PC-3 (cell line): ENCODE measurements at regions not wholly inside any gene's neighbourhood (a gene's known extent, or its start where the extent isn't known, plus 50 kb on each side); places are given as distances from the start of the nearest gene placed in this dataset.

ENCODE experiments used
- ATAC-seq: fragments of 200-7000 bp; cut with Tn5 transposase; 2 replicates; pipeline ENCODE4 v1.9.1; 2020; ENCODE audit warnings: mild to moderate bottlenecking, moderate library complexity
- BruUV-seq: library from RNA; stranded (reverse); fragments of 400-500 nt; replicated peaks from 2 replicates; lab custom pipeline; 2021; lab: Mats Ljungman, UMichigan
- CTCF ChIA-PET: fragments of 300-600 bp; sonication (Branson Sonifier 250); formaldehyde crosslinking; loops from one replicate; lab custom pipeline; 2022; ENCODE audit warnings: antibody characterized with exemption; lab: Charles Lee
- POLR2A ChIA-PET: fragments of 300-600 bp; sonication (Branson Sonifier 250); formaldehyde crosslinking; loops from one replicate; lab custom pipeline; 2022; ENCODE audit warnings: antibody characterized with exemption; ENCODE audit not compliant: unreplicated experiment; lab: Charles Lee
- DNase-seq: peaks from one replicate; pipeline ENCODE4 v3.0.0-alpha.2; 2015
- H2AFZ ChIP-seq: fragments of 300-600 bp; sonication (generic); 2 replicates; pipeline ENCODE4 v1.6.0; 2016; ENCODE audit warnings: antibody characterized with exemption, low read length
- H3F3A ChIP-seq: fragments of 300-600 bp; sonication (generic); one replicate; pipeline ENCODE4 v1.6.0; 2017; ENCODE audit warnings: antibody characterized with exemption, low read length, control low read depth, mild to moderate bottlenecking; ENCODE audit not compliant: unreplicated experiment
- H3K27ac ChIP-seq: fragments of 300-600 bp; sonication (generic); 2 replicates; pipeline ENCODE4 v1.5.1; 2016; ENCODE audit warnings: mild to moderate bottlenecking, low read length
- H3K27me3 ChIP-seq: fragments of 300-600 bp; sonication (generic); 2 replicates; pipeline ENCODE4 v1.6.1; 2016; ENCODE audit warnings: low read length, mixed read lengths
- H3K36me3 ChIP-seq: fragments of 300-600 bp; sonication (generic); 2 replicates; pipeline ENCODE4 v1.6.1; 2016; ENCODE audit warnings: low read depth, mixed run types, low read length, mixed read lengths
- H3K4me1 ChIP-seq: fragments of 300-600 bp; sonication (generic); 2 replicates; pipeline ENCODE4 v1.5.1; 2016; ENCODE audit warnings: low read length; ENCODE audit not compliant: insufficient read depth
- H3K4me2 ChIP-seq: fragments of 300-600 bp; sonication (generic); 2 replicates; pipeline ENCODE4 v1.6.0; 2016; ENCODE audit warnings: low read length
- H3K4me3 ChIP-seq: fragments of 300-600 bp; sonication (generic); 2 replicates; pipeline ENCODE4 v1.5.1; 2016; ENCODE audit warnings: mild to moderate bottlenecking, low read length, mixed read lengths
- H3K79me2 ChIP-seq: fragments of 300-600 bp; sonication (generic); 2 replicates; pipeline ENCODE4 v1.6.1; 2017; ENCODE audit warnings: low read length, mixed read lengths
- H3K9ac ChIP-seq: fragments of 300-600 bp; sonication (generic); 2 replicates; pipeline ENCODE4 v1.6.0; 2016; ENCODE audit warnings: mild to moderate bottlenecking, low read length
- H3K9me2 ChIP-seq: fragments of 300-600 bp; sonication (generic); replicated peaks from 2 replicates; pipeline ENCODE4 v1.6.1; 2016; ENCODE audit warnings: mixed run types, low read length, mixed read lengths
- H3K9me3 ChIP-seq: fragments of 300-600 bp; sonication (generic); 2 replicates; pipeline ENCODE4 v1.6.1; 2016; ENCODE audit warnings: low read length, mixed read lengths
- H4K20me1 ChIP-seq: fragments of 300-600 bp; sonication (generic); 2 replicates; pipeline ENCODE4 v1.6.1; 2016; ENCODE audit warnings: low read length, mixed read lengths
- EZH2 ChIP-seq: fragments of 300-600 bp; sonication (generic); IDR thresholded peaks from one replicate; pipeline ENCODE4 v1.6.1; 2017; ENCODE audit warnings: antibody characterized with exemption, mild to moderate bottlenecking, low read length; ENCODE audit not compliant: unreplicated experiment
- EZH2phosphoT487 ChIP-seq: fragments of 300-600 bp; sonication (generic); IDR thresholded peaks from 2 replicates; pipeline ENCODE4 v1.6.1; 2018; ENCODE audit warnings: mild to moderate bottlenecking, antibody characterized with exemption, low read length, borderline replicate concordance
- intact Hi-C: fragments of 100-400 bp; cut with micrococcal nuclease; formaldehyde crosslinking; loops from 2 replicates; pipeline ENCODE4 v1.9.0; 2023
- TF ChIP-seq, protein P1 (sequence below): fragments of 300-600 bp; sonication (generic); conservative IDR thresholded peaks from 2 replicates; pipeline ENCODE4 v1.5.1; 2017; ENCODE audit warnings: antibody characterized with exemption, low read depth, mild to moderate bottlenecking, low read length

DNA sequence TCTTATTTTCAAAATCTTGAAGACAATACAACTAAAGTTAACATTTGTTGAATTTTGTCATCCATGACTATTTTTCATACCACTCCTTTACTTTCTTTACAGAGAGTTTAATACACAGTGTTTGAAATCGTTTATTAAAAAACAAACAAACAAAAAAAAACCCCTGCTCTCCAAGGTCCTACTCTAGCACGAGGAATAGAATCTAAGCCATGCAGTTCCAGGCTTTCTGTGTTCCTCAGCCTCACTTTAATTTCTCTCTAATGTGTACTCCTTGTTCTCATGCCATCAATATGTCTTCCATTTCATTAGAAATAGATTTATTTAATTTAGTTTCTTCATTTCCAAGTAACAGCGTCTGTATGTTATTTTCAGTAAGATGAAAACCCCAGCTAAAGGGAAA lies 381.2 kb upstream of the MC4R start:
- CTCF ChIA-PET = interaction anchor here (0.7 kb wide), 1 partner anchor 547 kb away, joined by 4 read pairs; no protein-coding TSS in a partner anchor
- intact Hi-C loops = no loop called here
- Histone ChIP-seq H3K4me1 (no peaks in the 10 kb centered on the region), H3K4me3 (no peak overlapping the region), H2AFZ (no peak overlapping the region), H4K20me1 (no peaks in the 10 kb centered on the region), H3K9me2 (no peaks in the 10 kb centered on the region), H3K9me3 (no peaks in the 10 kb centered on the region), H3K27ac (no peak overlapping the region), H3K27me3 (peaks cover 41% of the 10 kb centered on the region), H3K79me2 (no peaks in the 10 kb centered on the region), H3K36me3 (no peaks in the 10 kb centered on the region), H3K4me2 (no peak overlapping the region), H3K9ac (no peak overlapping the region), H3F3A (no peaks in the 10 kb centered on the region)
- POLR2A ChIA-PET = no interaction called here
- ATAC-seq = no peak
- TF ChIP-seq EZH2 (no peak), EZH2phosphoT487 (no peak)
- TF ChIP-seq, protein P1, sequence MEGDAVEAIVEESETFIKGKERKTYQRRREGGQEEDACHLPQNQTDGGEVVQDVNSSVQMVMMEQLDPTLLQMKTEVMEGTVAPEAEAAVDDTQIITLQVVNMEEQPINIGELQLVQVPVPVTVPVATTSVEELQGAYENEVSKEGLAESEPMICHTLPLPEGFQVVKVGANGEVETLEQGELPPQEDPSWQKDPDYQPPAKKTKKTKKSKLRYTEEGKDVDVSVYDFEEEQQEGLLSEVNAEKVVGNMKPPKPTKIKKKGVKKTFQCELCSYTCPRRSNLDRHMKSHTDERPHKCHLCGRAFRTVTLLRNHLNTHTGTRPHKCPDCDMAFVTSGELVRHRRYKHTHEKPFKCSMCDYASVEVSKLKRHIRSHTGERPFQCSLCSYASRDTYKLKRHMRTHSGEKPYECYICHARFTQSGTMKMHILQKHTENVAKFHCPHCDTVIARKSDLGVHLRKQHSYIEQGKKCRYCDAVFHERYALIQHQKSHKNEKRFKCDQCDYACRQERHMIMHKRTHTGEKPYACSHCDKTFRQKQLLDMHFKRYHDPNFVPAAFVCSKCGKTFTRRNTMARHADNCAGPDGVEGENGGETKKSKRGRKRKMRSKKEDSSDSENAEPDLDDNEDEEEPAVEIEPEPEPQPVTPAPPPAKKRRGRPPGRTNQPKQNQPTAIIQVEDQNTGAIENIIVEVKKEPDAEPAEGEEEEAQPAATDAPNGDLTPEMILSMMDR = no peak
- no peak for DNase-seq
- BruUV-seq = no TSS peak

DNA sequence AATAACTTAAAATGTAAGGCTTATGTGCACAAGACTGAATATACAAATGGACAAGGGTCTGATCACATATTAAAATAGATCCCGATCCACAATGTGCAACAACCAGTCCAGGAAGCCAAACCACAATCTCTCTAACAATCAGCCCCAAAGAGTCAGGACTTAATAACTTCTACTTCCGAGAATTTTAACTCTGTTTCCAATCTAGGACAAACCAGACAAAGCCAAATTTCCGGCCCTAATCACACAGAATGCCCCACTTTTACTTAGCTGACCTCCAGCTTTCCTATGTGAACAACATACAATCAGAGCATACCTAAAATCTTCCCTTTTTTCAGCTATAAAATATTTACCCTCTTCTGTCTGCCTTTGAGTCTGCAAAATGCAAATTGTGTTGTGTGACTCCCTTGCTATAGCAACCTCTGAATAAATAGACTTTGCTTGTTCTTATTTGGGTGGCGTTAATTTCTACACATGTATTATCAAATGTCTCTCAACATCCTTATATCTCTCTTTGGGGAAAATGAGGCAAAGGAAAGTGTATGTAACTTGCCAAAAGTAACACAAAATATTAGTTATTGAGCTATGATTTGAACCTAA lies 381.9 kb upstream of the MC4R start:
- Histone ChIP-seq H4K20me1 (no peaks in the 10 kb centered on the region), H3K9me2 (no peaks in the 10 kb centered on the region), H3K4me2 (no peak overlapping the region), H2AFZ (no peak overlapping the region), H3K27ac (no peak overlapping the region), H3K79me2 (no peaks in the 10 kb centered on the region), H3K9me3 (no peaks in the 10 kb centered on the region), H3K36me3 (no peaks in the 10 kb centered on the region), H3K27me3 (peaks cover 41% of the 10 kb centered on the region), H3K4me3 (no peak overlapping the region), H3F3A (no peaks in the 10 kb centered on the region), H3K4me1 (no peaks in the 10 kb centered on the region), H3K9ac (no peak overlapping the region)
- POLR2A ChIA-PET = no interaction called here
- CTCF ChIA-PET = no interaction called here
- no TSS peak for BruUV-seq
- intact Hi-C loops = no loop called here
- no peak for ATAC-seq
- TF ChIP-seq, protein P1 = no peak
- TF ChIP-seq EZH2 = no peak
- TF ChIP-seq EZH2phosphoT487 = no peak
- no peak for DNase-seq

DNA sequence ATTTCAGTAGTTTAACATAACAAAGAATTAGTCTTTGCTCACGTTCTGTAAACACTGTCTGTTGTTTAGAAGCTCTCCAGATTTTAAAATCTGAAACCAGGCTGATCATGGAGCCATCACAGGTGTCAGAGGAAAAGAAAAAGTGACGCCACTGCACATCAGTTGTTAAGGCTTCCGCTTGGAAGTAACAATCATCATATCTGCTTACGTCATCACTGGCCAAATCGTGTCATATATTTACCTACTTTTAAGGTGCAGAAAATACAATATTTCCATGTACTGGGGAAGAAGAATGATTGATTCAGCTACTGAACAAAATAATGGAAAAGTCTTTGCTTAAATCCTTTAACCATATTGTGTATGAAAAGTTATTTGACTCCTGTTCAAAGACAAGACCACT lies 382.6 kb upstream of the MC4R start:
- H3K27ac ChIP-seq = no peak overlapping the region
- H3K9ac ChIP-seq = no peak overlapping the region
- CTCF ChIA-PET = no interaction called here
- no peaks in the 10 kb centered on the region for H3K9me3 ChIP-seq
- no peaks in the 10 kb centered on the region for H3K4me1 ChIP-seq
- no peaks in the 10 kb centered on the region for H3K79me2 ChIP-seq
- H2AFZ ChIP-seq = no peak overlapping the region
- no peaks in the 10 kb centered on the region for H3K9me2 ChIP-seq
- TF ChIP-seq, protein P1 = no peak
- TF ChIP-seq EZH2 (no peak), EZH2phosphoT487 (no peak)
- DNase-seq (no peak), ATAC-seq (no peak)
- H3K4me2 ChIP-seq = no peak overlapping the region
- H3K36me3 ChIP-seq = no peaks in the 10 kb centered on the region
- intact Hi-C loops = no loop called here
- H3K27me3 ChIP-seq = peaks cover 41% of the 10 kb centered on the region
- POLR2A ChIA-PET = no interaction called here
- no TSS peak for BruUV-seq
- no peaks in the 10 kb centered on the region for H3F3A ChIP-seq
- no peaks in the 10 kb centered on the region for H4K20me1 ChIP-seq
- H3K4me3 ChIP-seq = no peak overlapping the region
